Astrocyte of the spinal cord (primary cell): ENCODE measurements at regions not wholly inside any gene's neighbourhood (a gene's known extent, or its start where the extent isn't known, plus 50 kb on each side); places are given as distances from the start of the nearest gene placed in this dataset.

Experiments
- DNase-seq: peaks from one replicate; pipeline ENCODE4 v3.0.0; 2011; ENCODE audit warnings: low read depth, low spot score
- H3K4me3 ChIP-seq: 2 replicates; pipeline ENCODE4 v1.5.1; 2011; ENCODE audit warnings: low read depth, mild to moderate bottlenecking, low read length, moderate library complexity
- in situ Hi-C: cut with HindIII; loops from 2 replicates; pipeline ENCODE4 v1.10.0; 2017; ENCODE audit warnings: low sequenced_read_pairs
- TF ChIP-seq, protein P1 (sequence below): IDR thresholded peaks from 2 replicates; pipeline ENCODE4 v1.5.1; 2012; ENCODE audit warnings: low read depth, mild to moderate bottlenecking, low read length, inconsistent platforms

DNA sequence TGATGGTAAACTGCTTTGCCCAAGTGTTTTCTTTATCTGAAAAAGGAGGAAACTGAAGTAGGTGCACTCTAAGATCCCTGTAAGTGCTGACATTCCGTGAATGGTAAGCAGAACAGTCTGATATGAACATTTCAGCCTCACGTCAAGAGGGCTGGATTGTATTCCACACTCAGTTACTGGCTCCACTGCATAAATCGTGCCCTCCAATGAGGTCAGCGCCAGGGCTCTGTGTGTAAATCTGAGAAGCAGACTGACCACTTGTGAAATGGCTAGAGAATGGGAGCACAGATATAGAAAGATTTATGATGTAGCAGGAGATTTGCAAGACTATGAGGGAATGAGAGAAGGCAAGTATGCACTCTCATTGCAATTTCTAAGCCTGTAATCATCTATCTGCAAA, 153.0 kb downstream of the ICOS start:
- no peak overlapping the region for H3K4me3 ChIP-seq
- DNase-seq, result no peak
- in situ Hi-C loops, result no loop called here

DNA sequence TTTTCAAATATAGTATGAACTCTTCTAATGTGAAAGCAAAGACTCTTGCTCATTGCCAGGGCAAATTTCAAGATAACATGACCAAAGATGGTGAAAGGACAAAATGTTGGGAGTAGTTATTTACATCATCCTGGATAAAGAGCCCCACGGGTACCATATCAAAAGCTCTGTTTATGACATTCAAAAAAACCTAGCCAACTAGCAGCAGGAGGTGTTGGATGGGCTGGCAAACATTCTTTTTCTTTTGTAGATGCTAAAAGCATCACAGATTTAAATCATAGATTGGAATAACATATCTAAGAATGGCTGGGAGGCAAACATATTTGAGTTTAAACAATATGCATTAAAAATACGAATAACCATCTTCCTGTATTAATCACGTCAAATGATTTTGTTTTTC, 153.5 kb downstream of the ICOS start:
- TF ChIP-seq, protein P1, sequence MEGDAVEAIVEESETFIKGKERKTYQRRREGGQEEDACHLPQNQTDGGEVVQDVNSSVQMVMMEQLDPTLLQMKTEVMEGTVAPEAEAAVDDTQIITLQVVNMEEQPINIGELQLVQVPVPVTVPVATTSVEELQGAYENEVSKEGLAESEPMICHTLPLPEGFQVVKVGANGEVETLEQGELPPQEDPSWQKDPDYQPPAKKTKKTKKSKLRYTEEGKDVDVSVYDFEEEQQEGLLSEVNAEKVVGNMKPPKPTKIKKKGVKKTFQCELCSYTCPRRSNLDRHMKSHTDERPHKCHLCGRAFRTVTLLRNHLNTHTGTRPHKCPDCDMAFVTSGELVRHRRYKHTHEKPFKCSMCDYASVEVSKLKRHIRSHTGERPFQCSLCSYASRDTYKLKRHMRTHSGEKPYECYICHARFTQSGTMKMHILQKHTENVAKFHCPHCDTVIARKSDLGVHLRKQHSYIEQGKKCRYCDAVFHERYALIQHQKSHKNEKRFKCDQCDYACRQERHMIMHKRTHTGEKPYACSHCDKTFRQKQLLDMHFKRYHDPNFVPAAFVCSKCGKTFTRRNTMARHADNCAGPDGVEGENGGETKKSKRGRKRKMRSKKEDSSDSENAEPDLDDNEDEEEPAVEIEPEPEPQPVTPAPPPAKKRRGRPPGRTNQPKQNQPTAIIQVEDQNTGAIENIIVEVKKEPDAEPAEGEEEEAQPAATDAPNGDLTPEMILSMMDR, result no peak
- in situ Hi-C loops, result no loop called here
- no peak overlapping the region for H3K4me3 ChIP-seq
- DNase-seq, result no peak

More for the DNA sequence above, 153.0 kb downstream of the ICOS start:
- TF ChIP-seq, protein P1, result no peak

DNA sequence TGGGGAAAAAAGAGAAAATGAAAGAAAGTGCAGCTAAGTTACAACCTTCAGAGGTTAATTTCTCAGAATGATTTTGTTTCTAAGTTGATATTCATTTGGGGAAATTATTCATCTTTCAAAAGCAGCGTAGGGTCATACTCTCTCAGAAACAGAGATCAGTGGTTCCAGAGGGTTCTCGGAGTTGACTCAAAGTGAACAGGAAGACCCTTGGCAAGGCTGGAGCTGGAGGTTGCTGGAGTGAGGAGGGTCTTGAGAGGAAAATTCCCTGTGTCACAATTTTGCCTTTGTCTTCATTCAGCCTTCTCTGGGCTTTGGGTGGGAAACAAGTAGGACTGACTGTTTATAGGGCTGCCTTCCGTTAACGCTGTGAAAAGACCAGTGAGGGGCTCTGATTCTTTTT, 168.2 kb downstream of the ICOS start:
- in situ Hi-C loops, result no loop called here
- TF ChIP-seq, protein P1, result no peak
- H3K4me3 ChIP-seq, result no peak overlapping the region
- DNase-seq, result no peak

DNA sequence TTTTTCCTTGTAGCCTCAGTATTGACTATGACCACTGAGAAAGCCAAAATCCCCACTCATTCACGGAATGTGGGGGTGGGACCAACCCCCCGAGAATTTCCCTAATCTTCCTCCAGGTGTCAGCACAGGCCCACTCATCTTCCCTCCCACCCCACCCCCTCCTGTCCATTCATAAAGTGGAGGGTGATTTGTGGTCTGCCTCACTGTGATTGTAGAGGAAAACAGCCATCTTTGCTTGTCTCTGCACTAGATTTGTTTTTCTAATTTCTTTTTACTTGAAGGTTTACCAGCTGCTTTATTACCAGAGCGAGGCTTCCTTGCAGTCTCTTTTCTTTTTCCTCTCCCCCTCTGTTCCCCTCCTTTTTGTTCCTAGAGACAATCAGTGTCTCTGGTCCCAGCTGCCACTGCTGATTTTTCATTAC, 171.8 kb downstream of the ICOS start:
- peak; percentile 5 for DNase-seq
- H3K4me3 ChIP-seq, result no peak overlapping the region
- in situ Hi-C loops, result no loop called here
- TF ChIP-seq, protein P1, result peak; percentile 29

DNA sequence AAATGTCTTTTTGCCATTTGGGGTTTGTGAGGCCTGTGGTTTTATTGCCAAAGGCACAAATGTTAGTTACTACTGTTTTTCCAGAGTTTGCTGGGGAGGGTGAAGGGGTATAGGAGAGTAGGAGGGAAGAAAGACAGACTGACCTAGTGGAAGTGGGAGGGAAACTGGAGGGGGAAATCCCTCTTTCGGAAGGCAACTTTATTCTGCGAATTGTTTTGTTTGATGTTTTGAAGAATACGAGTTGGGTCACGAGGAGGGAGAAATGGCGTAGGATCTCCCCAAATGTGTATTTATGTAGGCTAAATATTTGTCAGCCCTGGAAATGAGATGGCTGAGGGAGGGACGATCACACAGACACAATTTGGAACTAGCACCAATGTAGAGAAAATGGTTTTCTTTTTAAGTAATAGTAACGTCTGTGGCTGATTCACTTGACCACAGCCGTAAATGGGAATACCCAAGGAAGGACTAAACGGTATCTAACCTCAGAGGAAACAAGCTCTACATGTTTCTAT, 172.3 kb downstream of the ICOS start:
- DNase-seq, result no peak
- in situ Hi-C loops, result no loop called here
- TF ChIP-seq, protein P1, result no peak
- H3K4me3 ChIP-seq, result no peak overlapping the region

DNA sequence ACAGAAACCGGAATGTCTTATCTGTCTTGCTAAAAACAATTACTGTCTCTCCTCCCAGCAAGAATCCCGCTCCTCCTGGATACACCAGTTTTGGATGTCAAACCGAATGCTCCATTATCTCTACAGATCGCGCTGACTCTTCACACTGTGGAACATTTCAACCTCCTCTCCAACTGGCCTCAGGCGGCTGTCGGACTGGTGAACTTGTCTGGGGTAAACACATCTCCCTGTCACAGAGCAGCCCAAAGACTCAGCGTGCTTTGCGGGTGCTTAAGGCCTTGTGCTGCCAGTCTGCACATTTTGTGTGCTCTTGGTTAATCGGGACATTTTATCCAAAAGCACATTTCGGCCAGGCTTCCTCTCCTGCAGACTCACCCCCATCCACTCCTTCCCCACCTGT, 173.1 kb downstream of the ICOS start:
- H3K4me3 ChIP-seq, result no peak overlapping the region
- no peak for DNase-seq
- in situ Hi-C loops, result no loop called here
- TF ChIP-seq, protein P1, result no peak

DNA sequence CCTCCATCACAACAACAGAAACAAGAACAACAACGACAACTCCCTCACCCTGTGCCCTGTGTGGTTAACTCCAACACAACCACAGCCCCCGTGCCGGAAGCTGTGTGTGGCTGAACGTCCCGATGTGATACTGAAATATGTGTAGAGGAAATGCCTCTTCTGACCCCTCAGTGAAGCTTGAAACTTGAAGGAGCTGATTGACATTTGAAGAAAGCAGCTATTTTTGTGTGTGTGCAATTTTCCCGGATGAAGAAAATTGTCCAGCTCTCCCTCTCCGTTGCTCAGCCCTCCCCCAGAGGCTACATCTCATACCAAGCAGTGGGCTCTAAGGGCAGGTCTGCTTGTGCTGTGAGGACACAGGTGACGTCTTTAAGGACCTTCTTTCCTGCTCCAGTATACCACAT, 173.8 kb downstream of the ICOS start:
- H3K4me3 ChIP-seq, result no peak overlapping the region
- TF ChIP-seq, protein P1, result no peak
- DNase-seq, result no peak
- in situ Hi-C loops, result no loop called here
